GM06990 (cell line): ENCODE measurements at regions not wholly inside any gene's neighbourhood (a gene's known extent, or its start where the extent isn't known, plus 50 kb on each side); places are given as distances from the start of the nearest gene placed in this dataset.

ENCODE experiments used
- DNase-seq: peaks from one replicate; pipeline ENCODE4 v3.0.0-alpha.2; 2011; ENCODE audit not compliant: insufficient read length; ENCODE audit errors: extremely low read depth
- H3K27me3 ChIP-seq: replicated peaks from 2 replicates; pipeline ENCODE4 v1.6.0; 2011; ENCODE audit warnings: low read length; ENCODE audit not compliant: control insufficient read depth, insufficient read depth
- H3K36me3 ChIP-seq: 2 replicates; pipeline ENCODE4 v1.5.1; 2011; ENCODE audit warnings: low read length; ENCODE audit not compliant: control insufficient read depth, insufficient read depth
- H3K4me3 ChIP-seq: replicated peaks from 2 replicates; pipeline ENCODE4 v1.5.1; 2011; ENCODE audit warnings: low read depth, mild to moderate bottlenecking, control low read depth, low read length
- CTCF ChIP-seq: IDR thresholded peaks from 2 replicates; pipeline ENCODE4 v1.5.1; 2011; ENCODE audit warnings: low read length, control low read depth, mild to moderate bottlenecking, inconsistent platforms; ENCODE audit not compliant: insufficient read depth, poor library complexity, severe bottlenecking

DNA sequence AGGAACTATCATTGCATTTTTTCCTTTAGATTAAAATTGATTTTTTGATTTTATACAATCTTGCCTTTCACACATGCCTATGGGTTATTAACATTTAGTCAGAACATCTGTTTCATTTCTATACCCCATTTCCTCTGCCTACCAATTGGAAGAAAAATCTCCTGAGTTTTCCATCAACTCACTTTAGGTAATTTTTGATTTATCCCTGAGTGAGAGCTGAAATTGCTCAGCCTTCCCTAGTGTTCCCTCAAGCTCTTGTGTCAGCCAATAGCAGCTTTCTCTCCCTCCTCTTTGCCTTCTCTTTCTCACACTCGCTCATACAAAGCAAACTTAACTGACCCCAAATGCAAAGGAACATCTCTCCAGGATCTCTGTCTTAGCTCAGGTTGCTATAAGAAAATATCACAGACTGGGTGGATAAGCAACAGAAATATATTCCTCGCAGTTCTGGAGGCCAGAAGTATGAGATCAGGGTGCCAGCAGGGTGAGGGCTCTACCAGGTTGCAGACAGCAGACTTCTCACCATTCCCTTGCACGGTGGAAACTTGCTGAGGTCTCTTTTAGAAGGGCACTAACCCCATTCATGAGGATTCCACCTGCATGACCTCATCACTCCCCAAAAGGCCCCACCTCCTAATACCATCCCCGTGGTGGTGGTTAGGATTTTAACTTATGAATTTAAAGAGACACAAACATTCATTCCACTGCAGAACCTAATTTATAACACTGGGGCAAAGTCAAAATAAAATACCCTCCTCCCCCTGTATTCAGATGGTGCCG lies 224.2 kb upstream of the SFSWAP start:
- Histone ChIP-seq H3K27me3 (peaks cover 2% of the 10 kb centered on the region; the same call in 1 of the 2 replicates), H3K36me3 (no peaks in the 10 kb centered on the region), H3K4me3 (no peak overlapping the region)
- DNase-seq: no peak
- TF ChIP-seq CTCF: no peak

DNA sequence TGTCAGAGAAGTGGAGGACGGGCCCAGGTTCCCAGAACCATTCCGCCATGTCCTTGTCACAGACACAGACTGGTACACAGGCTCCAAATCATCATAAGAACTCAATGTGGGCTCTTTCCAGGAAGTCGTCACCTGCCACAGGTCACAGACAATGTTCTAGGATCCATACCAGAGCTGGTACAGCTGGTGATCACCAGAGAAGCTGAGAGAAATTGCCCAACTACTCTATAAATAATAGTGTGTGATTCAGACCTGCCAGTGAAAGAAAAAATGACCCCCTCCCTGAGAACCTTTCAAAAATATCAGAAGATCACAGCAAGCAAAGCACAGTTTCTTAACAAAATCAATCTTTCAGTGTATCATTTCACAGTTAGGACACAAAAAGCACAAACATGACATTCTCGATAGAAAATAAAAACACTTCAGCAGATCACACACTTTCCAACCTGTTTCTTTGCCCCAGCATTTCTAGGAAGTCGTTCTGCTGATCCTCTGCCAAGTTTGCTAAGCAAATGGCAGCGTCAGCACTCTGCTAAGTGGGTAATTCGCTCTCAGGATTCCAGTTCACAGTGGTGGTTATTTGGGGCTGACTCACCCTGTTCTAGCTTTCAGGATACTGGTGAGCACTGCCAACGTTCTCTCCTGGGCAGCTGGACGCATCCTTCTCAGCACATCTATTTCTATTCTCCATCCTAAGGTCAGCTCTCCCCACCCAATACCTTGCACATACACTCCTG lies 223.3 kb upstream of the SFSWAP start:
- Histone ChIP-seq H3K4me3 (no peak overlapping the region), H3K36me3 (no peaks in the 10 kb centered on the region), H3K27me3 (peaks cover 2% of the 10 kb centered on the region; the same call in 1 of the 2 replicates)
- DNase-seq: no peak
- TF ChIP-seq CTCF: no peak

DNA sequence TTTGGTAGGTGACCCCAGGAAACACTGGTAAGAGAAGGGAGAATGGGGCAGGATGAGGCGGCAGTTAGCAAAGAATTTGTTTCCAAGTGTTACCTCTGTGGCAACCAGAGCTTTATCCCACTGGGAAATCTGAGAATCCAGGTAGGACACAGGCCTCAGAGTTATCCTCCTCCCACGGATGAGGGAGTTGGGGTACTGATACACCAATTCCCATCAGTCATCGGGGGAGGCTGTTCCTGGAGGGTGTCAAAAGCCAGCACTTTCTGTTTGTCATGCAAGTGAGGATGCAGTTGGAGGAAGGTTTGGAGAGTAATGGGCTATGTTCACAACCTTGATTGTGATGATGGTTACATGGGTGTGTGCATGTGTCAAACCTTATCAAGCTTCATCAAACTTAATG lies 221.2 kb upstream of the SFSWAP start:
- Histone ChIP-seq H3K4me3 (no peak overlapping the region), H3K27me3 (peaks cover 2% of the 10 kb centered on the region; the same call in 1 of the 2 replicates), H3K36me3 (no peaks in the 10 kb centered on the region)
- DNase-seq: no peak
- no peak for TF ChIP-seq CTCF

DNA sequence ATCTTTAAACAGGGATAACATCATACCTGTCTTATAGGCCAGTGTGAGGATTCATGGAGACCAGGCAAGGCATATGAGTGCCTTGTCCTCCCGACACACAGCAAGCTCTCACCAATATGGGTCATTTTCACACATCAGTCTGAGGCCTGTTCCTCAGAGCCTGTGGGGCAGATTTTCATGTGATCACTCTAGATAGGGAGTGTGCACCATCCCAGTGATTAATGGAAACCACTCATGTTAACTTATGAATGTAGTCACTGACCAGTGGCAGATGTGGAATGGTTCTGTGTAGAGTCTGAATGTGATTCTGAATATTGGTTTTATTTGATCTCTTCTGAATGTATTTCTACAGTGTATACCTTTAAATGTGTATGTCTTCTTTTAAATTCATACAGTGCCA lies 219.7 kb upstream of the SFSWAP start:
- no peak for DNase-seq
- no peak for TF ChIP-seq CTCF
- peaks cover 2% of the 10 kb centered on the region; the same call in 1 of the 2 replicates for H3K27me3 ChIP-seq
- H3K4me3 ChIP-seq: no peak overlapping the region
- H3K36me3 ChIP-seq: no peaks in the 10 kb centered on the region

DNA sequence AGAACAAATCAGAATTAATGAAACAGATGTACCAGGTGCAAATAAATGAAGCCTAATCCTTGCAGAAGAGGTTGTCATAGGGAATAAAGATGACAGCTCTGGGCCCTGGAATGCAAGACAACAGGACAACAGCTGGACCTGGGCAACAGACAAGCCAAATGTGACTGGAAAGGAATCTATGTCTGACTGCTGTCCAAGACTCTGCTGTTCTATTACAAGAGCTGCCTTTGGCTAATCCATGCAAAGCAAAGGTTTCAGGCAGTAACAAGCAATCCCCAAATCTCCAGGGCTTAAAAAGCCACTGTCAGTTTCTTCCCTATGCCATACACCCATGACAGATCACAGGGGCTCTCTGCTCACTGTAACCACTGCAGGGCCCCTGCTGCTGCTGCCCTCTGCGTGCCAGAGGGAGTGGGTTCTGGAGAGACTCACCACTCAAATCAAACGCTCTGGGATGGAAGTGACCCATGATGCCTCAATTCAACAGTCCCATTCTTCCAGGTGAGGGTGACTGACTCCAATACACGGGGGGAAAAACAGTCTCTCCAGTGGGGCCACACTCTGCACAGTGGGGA lies 218.9 kb upstream of the SFSWAP start:
- Histone ChIP-seq H3K27me3 (peaks cover 2% of the 10 kb centered on the region; the same call in 1 of the 2 replicates), H3K4me3 (no peak overlapping the region), H3K36me3 (no peaks in the 10 kb centered on the region)
- DNase-seq: no peak
- TF ChIP-seq CTCF: no peak
